Prostate gland (tissue), 2 donors: ENCODE measurements at regions not wholly inside any gene's neighbourhood (a gene's known extent, or its start where the extent isn't known, plus 50 kb on each side); places are given as distances from the start of the nearest gene placed in this dataset.

Experiments used
- DNase-seq: peaks from one replicate; pipeline ENCODE4 v3.0.0-alpha.2; 2019; ENCODE audit warnings: low spot score
- H3K27ac ChIP-seq, 2 donors: fragments of 200-600 bp; sonication (generic); 2 replicates each; pipeline ENCODE4 v1.5.1; 2017 to 2019
- H3K27me3 ChIP-seq: fragments of 200-600 bp; sonication (generic); replicated peaks from 2 replicates; pipeline ENCODE4 v1.5.1; 2019; ENCODE audit not compliant: insufficient read depth
- H3K36me3 ChIP-seq, 2 donors: fragments of 200-600 bp; sonication (generic); 1 replicate in 1 of 2; 2 replicates in 1 of 2; pipeline versions ENCODE4 v1.5.1 to v1.8.1; 2017 to 2019
- H3K4me1 ChIP-seq: fragments of 200-600 bp; sonication (generic); replicated peaks from 2 replicates; pipeline ENCODE4 v1.5.1; 2019
- H3K4me3 ChIP-seq, 2 donors: fragments of 200-600 bp; sonication (generic); 2 replicates each; pipeline ENCODE4 v1.5.1; 2017 to 2019
- H3K9me3 ChIP-seq: fragments of 200-600 bp; sonication (generic); 2 replicates; pipeline ENCODE4 v1.5.1; 2017
- CTCF ChIP-seq, 4 experiments: fragments of 200-600 bp in 2 of 4; fragments of 450-650 bp in 2 of 4; sonication (generic) in 2 of 4; IDR thresholded peaks; 1 replicate in 3 of 4; 2 replicates in 1 of 4; pipeline ENCODE4 v1.5.1; 2016 to 2019; ENCODE audit warnings: antibody characterized with exemption in 4 of 4, mild to moderate bottlenecking in 2 of 4, moderate library complexity in 2 of 4
- POLR2A ChIP-seq: fragments of 450-650 bp; IDR thresholded peaks from one replicate; pipeline ENCODE4 v1.6.1; 2016; ENCODE audit warnings: antibody characterized with exemption, mild to moderate bottlenecking
- POLR2AphosphoS5 ChIP-seq: sonication (generic); formaldehyde crosslinking; IDR thresholded peaks from one replicate; pipeline ENCODE4 v1.6.1; 2017; ENCODE audit warnings: antibody characterized with exemption
- WGBS: methylation state at CpG from one replicate; pipeline ENCODE4 v1.1.5; 2018; 5-methylcytosine and 5-hydroxymethylcytosine counted together
- intact Hi-C: fragments of 100-400 bp; cut with DNase I; formaldehyde crosslinking; loops from one replicate; pipeline ENCODE4 v1.14.2; 2022

GRCh38 chr11:81112718-81113117, 1620.9 kb downstream of the FAM181B start:
- H3K4me1 ChIP-seq: no peaks in the 10 kb centered on the region
- TF ChIP-seq POLR2AphosphoS5: no peak
- no peak for TF ChIP-seq CTCF (IDR thresholded peaks at IDR 0.05)
- TF ChIP-seq POLR2A: no peak
- DNase-seq: no peak
- H3K4me3 ChIP-seq: no peak overlapping the region
- intact Hi-C loops: no loop called here
- no peaks in the 10 kb centered on the region for H3K27me3 ChIP-seq
- no peak overlapping the region for H3K27ac ChIP-seq
- H3K36me3 ChIP-seq: no peaks in the 10 kb centered on the region
- H3K9me3 ChIP-seq: no peaks in the 10 kb centered on the region

DNA sequence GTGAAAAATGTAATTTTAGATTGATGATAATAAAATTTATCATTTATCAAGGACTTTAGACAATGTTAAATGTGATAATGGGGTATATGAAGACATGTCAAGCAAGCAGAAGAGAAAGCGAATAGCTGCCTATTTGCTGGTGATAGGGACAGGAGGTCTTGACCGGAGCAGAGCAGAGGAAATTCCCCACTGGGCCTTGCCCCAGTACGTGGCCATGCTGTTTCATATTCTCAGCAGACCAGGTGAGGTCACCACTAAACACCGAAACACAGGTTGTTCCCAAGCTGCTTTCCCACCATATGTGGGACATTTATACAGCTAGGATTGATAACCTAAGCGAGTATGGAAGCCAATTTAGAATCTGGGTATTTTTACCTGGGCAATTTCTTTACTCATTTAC, 1629.6 kb downstream of the FAM181B start:
- WGBS: 78% methylated on average over 5 of the region's 5 CpGs
- no peaks in the 10 kb centered on the region for H3K9me3 ChIP-seq
- no peak overlapping the region for H3K4me3 ChIP-seq
- DNase-seq: no peak
- no peaks in the 10 kb centered on the region for H3K4me1 ChIP-seq
- intact Hi-C loops: no loop called here
- TF ChIP-seq POLR2A (no peak), POLR2AphosphoS5 (no peak), CTCF (IDR thresholded peaks at IDR 0.05) (no peak)
- no peaks in the 10 kb centered on the region for H3K36me3 ChIP-seq
- H3K27ac ChIP-seq: no peak overlapping the region
- no peaks in the 10 kb centered on the region for H3K27me3 ChIP-seq

DNA sequence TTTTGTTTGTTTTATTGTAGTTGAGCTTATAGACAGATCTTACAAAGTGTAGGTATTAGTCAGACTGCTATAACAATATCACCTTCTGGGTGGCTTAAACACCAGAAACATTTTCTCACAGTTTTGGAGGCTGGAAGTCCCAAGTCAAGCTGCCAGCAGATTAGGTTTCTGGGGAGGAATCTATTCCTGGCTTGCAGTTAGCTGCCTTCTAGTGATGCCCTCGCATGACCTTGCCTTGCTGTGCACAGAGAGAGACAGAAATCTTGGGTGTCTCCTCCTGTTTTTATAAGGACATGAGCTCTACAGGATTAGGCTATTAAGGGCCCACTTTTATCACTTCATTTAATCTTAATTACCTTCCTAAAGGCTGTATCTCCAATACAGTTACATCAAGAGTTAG, 1635.2 kb downstream of the FAM181B start:
- 74% methylated on average over 1 of the region's 1 CpG for WGBS
- TF ChIP-seq POLR2AphosphoS5 (no peak), CTCF (IDR thresholded peaks at IDR 0.05) (no peak), POLR2A (no peak)
- intact Hi-C loops: no loop called here

DNA sequence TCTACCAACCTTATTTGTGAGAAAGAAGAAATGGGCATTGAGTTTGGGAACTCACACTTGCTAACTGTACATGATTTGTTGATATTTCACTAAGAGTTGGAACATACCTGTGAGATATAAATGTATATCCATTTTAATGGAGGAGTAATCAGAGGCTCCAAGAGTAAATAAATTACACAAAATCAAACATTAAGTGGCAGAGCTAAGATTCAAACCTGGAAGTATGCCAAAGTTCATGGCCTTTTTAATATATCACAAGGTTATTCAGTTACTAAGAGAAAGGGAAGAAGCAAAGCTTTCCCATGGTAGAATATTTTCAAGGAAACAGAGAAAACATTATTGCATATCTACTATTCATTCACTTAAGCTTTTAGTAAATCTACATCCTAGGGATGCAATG, 1641.1 kb downstream of the FAM181B start:
- Histone ChIP-seq H3K4me3 (no peak overlapping the region), H3K9me3 (no peaks in the 10 kb centered on the region)
- intact Hi-C loops: no loop called here

More for the DNA sequence above, 1635.2 kb downstream of the FAM181B start:
- H3K36me3 ChIP-seq: no peaks in the 10 kb centered on the region
- no peaks in the 10 kb centered on the region for H3K9me3 ChIP-seq
- no peak overlapping the region for H3K27ac ChIP-seq
- no peaks in the 10 kb centered on the region for H3K4me1 ChIP-seq
- no peak overlapping the region for H3K4me3 ChIP-seq
- DNase-seq: no peak
- no peaks in the 10 kb centered on the region for H3K27me3 ChIP-seq

GRCh38 chr11:81089242-81089641, 1644.4 kb downstream of the FAM181B start:
- H3K27ac ChIP-seq: no peak overlapping the region
- TF ChIP-seq POLR2AphosphoS5 (no peak), CTCF (IDR thresholded peaks at IDR 0.05) (no peak), POLR2A (no peak)
- no peaks in the 10 kb centered on the region for H3K4me1 ChIP-seq
- H3K27me3 ChIP-seq: no peaks in the 10 kb centered on the region
- intact Hi-C loops: no loop called here
- H3K4me3 ChIP-seq: no peak overlapping the region
- WGBS: 69% methylated on average over 4 of the region's 4 CpGs
- no peaks in the 10 kb centered on the region for H3K9me3 ChIP-seq
- H3K36me3 ChIP-seq: no peaks in the 10 kb centered on the region
- no peak for DNase-seq

More for the DNA sequence above, 1641.1 kb downstream of the FAM181B start:
- DNase-seq: no peak
- TF ChIP-seq POLR2AphosphoS5: no peak
- no peak for TF ChIP-seq CTCF (IDR thresholded peaks at IDR 0.05)
- Histone ChIP-seq H3K27ac (no peak overlapping the region), H3K4me1 (no peaks in the 10 kb centered on the region), H3K27me3 (no peaks in the 10 kb centered on the region), H3K36me3 (no peaks in the 10 kb centered on the region)
